Frontal cortex (tissue), 3 donors: ENCODE measurements at regions not wholly inside any gene's neighbourhood (a gene's known extent, or its start where the extent isn't known, plus 50 kb on each side); places are given as distances from the start of the nearest gene placed in this dataset.
"Not testable (repeated sequence)": the region's sequence is repeated elsewhere in the genome, so short reads cannot be mapped to it uniquely, and the experiment has no call there.

Source experiments
- DNase-seq, 2 donors: peaks; one replicate each; pipeline ENCODE4 v3.0.0; 2012; ENCODE audit warnings: low spot score in 2 of 2
- FAIRE-seq: peaks from 2 replicates; lab custom pipeline; 2012; peaks lifted over from hg19 to GRCh38; lab: Jason Lieb, UNC
- donor health status: control.
- donor health status: control.
- donor health status: control.

DNA sequence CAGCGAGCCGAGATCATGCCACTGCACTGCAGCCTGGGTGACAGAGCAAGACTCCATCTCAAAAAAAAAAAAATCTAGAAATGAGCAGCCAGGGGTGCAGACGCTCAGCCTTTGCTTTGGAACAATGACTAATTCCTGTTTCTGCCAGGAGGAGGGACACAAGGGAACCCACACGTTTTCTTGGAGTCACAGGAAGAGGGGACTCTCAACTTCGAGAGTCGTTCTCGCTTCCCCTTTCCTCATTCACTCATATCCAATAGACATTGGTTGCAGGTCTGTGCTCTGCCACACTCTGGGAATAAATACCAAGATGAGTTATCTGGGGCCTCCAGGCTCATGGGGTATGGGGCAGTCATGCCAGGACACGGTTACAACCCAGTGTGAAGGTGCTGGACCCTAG lies 91.5 kb upstream of the RREB1 start:
- FAIRE-seq (no peak), DNase-seq (no peak)

DNA sequence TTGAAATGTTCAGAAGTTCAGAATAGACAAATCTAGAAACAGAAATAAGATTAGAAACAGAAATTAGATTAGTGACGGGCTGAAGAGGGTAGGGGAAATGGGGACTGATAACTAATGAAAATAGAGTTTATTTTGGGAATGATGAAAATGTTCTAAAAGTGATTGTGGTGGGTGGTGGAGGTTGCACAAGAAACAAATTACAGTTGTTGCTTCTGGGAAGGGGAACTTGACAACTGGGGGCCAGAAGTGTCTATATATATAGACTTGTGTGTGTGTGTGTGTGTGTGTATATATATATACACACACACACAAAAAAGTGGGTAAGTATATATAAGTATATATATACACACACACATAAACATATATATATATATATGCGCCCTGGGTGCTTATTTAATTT lies 86.5 kb upstream of the RREB1 start:
- FAIRE-seq (no peak), DNase-seq (no peak)

DNA sequence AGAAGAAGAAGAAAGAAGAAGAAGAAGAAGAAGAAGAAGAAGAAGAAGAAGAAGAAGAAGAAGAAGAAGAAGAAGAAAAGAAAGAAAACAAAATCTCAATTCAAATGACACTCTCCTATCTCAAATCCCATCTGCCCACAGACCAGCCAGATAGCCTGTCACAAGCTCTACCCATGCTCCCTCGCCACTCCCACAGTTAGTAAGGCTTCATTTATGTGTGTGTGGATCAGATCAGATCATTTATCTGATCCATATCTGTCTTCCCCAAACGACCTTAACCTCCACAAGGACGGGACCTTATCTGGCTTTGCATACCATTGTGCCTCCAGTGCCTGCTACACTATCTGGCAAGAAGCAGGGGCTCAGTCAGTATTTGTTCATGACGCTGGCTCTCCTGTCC lies 81.9 kb upstream of the RREB1 start:
- FAIRE-seq (no peak), DNase-seq (no peak)

DNA sequence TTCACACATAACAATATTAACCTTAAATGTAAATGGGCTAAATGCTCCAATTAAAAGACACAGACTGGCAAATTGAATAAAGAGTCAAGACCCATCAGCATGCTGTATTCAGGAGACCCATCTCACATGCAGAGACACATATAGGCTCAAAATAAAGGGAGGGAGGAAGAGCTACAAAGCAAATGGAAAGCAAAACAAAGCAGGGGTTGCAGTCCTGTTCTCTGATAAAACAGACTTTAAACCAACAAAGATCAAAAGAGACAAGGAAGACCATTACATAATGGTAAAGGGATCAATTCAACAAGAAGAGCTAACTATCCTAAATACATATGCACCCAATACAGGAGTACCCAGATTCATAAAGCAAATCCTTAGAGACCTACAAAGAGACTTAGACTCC lies 78.8 kb upstream of the RREB1 start:
- not testable (repeated sequence) for DNase-seq, FAIRE-seq

DNA sequence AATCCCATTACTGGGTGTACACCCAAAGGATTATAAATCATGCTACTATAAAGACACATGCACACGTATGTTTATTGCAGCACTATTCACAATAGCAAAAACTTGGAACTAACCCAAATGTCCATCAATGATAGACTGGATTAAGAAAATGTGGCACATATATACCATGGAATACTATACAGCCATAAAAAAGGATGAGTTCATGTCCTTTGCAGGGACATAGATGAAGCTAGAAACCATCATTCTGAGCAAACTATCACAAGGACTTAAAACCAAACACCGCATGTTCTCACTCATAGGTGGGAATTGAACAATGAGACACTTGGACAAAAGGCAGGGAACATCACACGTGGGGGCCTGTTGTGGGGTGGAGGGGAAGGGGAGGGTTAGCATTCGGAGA lies 76.8 kb upstream of the RREB1 start:
- not testable (repeated sequence) for FAIRE-seq, DNase-seq

DNA sequence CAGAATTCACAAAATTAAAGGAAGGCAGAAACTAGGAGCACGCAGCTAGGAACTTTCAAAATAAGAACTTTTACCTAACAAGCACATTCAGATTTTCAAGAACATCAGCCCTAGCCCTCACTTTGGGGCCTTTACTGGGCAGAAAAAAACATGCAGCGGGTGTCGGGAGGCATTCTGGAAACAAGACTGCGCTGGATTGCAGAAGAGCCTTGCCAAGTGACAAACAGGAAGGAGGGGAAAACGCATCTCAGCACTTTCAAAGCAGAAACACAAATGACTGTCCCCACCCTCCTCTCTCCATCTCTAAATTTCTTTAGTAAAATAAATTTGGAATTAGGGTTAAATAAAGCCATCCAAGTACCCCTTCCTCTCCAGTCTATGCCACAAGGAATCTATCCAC lies 74.6 kb upstream of the RREB1 start:
- DNase-seq, result no peak
- FAIRE-seq, result no peak

DNA sequence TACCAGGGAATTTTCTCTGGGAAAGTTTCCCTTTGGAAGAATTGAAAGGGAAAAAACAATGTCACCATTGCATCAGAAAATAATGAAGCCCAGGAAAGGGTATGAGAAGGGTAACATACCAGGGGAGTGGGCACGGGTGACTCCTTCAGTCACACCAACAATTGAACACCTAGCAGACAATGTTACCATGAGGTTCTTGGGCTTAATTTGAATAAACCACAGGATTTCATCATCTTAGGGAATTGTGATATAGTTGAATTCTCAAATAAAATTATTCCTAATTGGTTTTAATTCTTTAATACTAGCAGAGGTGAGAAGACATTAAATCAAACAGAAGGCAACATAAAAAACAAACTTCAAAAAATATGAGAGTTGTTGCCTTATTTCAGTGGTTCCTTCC lies 73.7 kb upstream of the RREB1 start:
- FAIRE-seq (no peak), DNase-seq (no peak)

DNA sequence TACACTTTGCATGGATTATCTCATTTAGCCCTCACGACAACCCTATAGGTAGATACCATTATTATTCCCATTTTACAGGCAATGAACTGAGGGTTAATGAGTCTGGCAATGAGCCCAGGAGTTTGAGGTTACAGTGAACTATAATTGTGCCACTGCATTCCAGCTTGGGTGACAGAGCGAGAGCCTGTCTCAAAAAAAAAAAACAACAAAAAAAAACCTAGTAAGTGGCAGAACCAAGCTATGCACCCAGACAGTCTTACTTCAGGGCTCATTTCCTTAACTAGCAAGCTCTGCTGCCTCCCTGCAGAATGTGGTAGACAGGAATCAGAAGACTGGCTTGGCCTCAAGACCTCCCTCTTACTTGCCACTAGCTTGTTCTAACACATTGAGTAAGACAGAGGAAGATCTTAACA lies 71.9 kb upstream of the RREB1 start:
- no peak for DNase-seq
- no peak for FAIRE-seq

DNA sequence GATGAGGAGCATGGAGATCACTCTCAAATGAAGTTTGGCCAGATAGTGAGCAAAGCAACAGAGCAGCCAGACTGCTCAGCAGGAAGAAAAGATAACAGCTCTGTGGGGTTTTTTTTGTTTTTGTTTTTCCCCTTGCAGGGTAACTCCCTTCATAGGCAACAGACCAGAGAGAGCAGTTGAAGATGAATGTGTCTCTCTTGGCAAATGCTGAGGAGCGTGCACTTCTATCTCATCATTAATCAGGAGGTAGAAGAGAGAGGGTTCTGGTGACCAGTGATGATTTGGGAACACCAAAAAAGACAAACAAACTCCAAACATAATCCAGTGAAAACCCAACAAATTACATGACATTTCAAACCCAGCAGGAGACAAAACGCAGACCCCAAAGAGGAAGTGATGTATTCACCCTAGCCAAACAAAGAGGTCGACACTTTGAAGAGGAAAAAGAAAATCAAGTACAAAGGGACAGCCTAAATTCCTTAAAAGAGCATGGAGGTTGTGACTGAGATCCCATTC lies 66.2 kb upstream of the RREB1 start:
- FAIRE-seq (no peak), DNase-seq (no peak)

DNA sequence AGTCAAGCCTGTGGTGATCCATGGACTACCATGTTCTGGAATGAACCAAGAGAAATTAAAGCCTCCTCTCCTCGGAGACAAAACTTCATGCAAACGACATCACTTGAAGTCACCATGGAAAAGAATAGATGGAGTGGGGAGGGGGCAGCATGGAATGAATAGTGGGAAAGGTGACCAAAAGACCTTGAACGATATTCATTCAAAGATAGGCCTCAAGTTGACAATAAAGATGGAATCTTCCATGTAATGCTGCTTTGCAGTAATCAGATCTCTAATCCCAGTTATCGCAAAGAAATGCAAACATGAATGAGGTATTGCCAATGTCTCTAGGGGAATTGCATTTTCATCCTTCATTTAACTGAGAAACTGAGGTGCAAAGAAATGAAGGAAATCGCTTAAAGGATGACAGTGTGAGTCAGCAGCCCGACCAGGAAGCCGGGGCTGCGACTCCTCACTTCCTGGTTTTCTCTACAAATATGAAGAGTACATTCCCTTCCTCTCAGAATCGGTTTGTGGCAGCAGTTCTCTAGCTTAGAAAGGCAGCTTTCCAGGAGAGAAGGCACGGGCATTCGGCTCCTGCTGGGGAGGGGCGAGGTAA lies 65.6 kb upstream of the RREB1 start:
- DNase-seq (no peak), FAIRE-seq (no peak)

DNA sequence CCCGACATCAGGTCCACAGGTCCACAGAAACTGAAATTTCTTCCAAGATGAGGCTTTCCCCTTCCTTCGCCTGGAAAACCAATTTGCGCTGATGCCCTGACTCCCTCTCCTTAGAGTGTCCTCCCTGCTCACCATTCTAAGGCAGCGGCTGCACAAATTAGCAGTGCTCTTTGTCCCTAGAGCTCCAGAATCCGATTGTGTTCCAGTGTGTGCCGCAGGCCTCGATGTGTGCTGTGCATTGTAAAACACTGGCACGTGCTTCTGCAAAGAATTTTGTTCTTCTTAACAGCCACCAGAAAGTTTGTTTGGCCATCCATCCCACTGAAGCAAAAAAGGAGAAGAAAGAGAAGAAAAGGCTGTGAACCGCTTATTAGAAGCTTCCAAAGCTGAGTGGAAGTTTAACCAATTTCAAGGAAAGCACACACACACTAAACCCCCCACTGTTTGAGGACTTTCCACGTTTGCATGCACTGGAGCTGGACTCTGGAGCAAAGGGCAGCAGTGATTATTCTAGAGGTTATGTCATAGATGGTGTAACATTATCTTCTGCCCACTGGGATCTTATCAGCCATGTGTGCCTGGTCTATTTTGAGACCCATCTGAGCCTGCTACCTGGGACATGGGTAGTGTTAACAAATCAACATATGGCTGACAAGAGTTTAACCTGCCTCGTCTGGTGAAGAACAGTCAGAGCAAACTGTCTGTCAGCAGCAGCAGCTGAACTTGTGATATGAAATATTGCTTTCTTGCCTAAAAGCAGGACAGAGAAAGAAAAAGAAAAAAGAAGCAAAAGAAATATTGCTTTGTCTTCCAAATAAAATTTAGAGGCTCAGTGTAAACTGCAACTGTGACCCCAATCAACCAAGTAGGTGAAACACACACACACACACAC lies 64.9 kb upstream of the RREB1 start:
- FAIRE-seq, result no peak
- DNase-seq, result no peak

DNA sequence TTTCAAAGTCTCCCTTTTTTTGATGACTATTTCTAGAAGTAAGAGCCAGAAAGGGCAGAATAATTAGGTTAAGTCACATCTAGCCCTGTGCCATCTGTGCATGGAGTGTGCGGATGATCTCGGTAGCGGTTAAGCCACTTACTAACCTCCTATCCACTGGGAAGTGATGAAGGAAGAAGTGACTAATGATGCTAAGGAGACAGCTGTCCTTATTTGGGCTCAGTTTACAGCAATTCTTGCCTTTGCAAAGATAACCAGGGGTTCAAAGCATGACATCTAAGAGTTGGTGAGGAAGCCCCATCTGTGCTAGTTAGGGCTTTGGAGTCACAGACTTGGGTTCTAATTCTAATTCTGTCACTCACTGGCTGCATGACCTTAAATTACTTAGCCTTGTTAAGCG lies 62.4 kb upstream of the RREB1 start:
- no peak for FAIRE-seq
- DNase-seq, result no peak

DNA sequence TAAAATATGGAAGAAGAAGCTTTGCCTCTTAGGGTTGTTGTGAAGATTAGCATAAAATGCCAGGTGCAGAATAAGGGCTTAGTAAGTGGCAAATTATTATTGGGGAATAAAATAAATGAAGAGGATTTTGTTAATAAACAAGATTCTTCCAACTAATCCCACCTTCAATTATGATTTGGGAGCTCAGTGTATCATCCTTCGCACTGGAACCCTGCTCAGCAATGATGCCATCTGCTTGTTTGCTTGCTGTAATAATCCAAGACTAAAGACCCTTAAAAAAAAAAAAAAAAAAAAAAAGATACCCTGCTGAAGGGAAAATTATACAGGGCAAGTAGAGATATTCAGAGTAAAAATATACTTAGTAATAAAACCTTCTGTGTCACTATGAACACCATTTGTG lies 62.0 kb upstream of the RREB1 start:
- no peak for DNase-seq
- no peak for FAIRE-seq

DNA sequence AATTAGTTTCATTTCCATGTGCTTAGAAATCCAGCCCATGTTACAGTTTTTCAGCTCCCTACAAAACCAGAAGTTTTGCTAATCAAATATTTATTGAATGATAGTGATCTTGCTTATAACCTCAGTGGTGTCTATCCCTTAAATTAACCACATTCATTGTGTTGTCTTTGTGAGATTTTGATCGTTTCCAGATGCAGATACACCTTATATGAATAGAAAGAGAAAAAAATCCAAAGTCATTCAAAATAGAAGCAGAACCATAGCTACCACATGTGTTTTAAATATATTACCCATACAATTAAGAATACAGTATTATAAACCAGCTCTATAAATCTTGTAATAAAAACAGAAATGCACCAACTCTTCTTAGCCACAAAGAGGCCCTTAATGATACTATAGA lies 60.6 kb upstream of the RREB1 start:
- FAIRE-seq, result no peak

DNA sequence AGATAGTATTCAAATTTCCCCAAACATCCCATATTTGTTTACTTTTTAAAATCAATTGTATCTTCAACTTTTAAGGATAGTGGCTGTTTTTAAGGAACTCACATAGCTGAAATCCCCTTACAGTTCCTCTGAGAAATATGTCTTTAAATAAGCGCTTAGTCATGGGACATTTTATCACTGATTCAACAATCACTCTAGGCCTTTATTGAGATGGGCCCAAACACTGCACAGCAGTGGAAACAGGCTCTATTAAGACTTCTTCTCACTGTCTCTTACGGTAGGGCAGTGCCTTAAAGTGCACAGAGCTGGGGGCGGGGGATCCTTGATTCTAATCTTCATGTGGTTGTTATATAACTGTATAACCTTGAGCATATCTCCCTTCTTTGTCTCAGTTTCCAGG lies 59.8 kb upstream of the RREB1 start:
- no peak for FAIRE-seq

More for the DNA sequence above, 60.6 kb upstream of the RREB1 start:
- no peak for DNase-seq

DNA sequence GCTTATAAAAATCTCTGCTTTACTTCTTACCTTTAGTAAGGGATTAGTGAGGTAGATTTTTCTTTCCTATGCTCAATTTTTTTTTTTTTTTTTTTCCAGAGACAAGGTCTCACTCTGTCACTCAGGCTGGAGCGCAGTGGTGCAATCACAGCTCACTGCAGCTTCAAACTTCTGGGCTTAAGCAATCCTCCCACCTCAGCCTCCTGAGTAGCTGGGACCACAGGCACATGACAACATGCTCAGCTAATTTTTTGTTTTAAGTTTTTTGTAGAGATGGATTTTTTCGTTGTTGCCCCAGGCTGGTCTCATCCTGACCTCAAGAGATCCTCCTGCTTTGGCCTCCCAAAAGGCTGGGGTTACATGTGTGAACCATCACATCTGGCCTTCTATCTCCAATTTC lies 58.9 kb upstream of the RREB1 start:
- DNase-seq (no peak), FAIRE-seq (no peak)

More for the DNA sequence above, 59.8 kb upstream of the RREB1 start:
- DNase-seq, result no peak

DNA sequence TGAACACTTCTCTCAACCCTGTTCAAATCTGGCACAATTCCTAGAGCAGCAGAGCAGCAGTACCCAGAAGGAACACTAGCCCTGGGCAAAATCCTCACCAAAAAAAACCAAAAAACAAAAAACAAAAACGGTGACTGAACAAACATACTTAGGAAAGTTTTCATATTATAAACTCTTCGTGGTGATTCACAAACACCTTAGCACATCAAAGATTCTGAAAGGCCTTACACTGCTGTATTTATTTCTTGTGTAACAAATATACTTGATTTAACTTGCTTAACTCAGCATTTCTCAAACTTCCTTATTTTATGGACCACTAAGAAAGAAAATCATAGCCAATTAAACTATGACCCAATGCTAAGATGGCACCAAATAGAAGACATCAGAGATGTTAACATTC lies 57.8 kb upstream of the RREB1 start:
- no peak for DNase-seq
- no peak for FAIRE-seq

DNA sequence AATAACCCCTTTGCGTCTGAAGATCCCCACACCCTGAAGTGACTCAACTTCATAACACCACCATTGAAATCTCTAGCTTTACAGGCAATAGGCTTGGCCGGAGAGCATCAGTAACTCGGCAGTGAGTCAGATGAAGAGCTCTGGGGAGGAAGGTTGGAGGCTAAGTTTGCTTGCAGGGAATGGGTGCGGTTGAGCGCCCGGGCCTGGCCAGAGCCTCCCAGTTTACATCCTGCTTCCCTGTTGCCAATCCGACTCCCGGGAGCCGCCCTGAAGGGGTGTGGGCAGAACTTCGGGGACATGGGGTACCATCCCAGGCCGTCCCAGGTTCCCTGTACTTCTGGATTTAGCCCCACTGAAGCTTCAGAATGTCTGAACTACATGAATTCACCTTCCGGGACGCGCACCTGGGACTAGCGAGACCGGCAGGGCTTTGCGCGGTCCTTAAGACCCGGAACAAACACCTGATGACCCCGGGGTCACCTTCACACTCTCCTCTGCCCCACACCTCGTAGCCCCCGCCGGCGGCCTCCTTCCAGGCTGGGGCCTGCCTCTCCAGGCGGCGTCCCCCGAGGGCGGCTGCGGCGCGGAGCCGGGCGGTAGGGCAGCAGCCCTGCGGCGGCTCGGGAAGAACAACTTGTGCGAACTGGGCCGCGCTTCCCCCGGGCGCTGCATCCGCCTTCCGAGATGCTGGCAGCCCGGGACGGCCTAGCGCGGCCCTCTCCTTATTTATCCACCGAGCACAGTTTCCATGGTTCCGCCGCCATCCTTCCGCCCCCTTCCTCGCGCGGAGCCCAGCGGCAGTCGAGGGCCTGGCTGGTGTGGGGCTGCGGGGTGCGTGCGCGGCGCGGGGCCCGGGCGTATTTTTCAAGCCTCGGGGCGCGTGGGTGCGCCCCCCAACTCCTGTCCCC lies 56.6 kb upstream of the RREB1 start:
- no peak for FAIRE-seq

DNA sequence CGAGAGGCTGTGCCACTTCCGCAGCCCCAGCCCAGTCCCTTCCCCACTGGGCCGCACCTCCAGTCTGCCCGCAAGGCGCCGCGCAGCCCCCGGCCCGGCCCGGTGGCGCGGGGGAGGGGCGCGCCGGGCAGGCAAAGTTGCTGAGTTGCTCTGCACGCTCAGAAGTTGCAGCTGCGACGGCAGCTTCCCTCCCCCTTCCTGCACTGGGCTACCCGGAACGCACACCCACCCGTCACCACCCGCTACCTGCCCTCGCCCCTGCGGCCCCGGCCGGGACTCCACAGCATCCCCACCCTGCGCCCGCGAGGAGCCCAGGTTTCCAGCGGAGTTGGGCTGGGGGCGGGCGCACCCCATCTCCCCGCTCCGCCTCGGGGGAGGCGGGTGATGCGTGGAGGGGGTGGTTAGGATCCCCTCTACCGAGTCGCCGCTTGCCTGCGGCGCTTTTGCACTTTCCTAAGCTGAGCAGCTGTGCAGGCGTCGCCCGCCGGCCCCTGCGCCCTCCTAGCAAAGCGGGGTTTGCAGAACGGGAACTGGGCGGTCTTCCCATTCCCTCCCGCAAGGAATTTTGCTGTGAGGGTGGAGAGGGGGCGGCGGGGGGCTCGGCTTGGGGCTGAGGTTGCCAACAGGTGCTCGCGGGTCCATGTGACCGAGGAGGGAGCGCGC lies 55.9 kb upstream of the RREB1 start:
- no peak for FAIRE-seq
- DNase-seq, result peak; percentile 45 to 49

More for the DNA sequence above, 56.6 kb upstream of the RREB1 start:
- peak; percentile 36 to 43 for DNase-seq
